B cell (primary cell): ENCODE measurements at regions not wholly inside any gene's neighbourhood (a gene's known extent, or its start where the extent isn't known, plus 50 kb on each side); places are given as distances from the start of the nearest gene placed in this dataset.

Experiments
- ATAC-seq: fragments of 200-7000 bp; cut with Tn5 transposase; one replicate; pipeline ENCODE4 v1.10.0; 2021; ENCODE audit warnings: low read depth, mild to moderate bottlenecking, moderate number of reproducible peaks, moderate library complexity
- CTCF ChIA-PET: fragments of 350-600 bp; sonication (Branson Sonifier 250); formaldehyde crosslinking; loops from one replicate; lab custom pipeline; 2021; ENCODE audit warnings: antibody characterized with exemption, inconsistent platforms; lab: Charles Lee
- POLR2A ChIA-PET: fragments of 350-600 bp; sonication (Branson Sonifier 250); formaldehyde crosslinking; loops from one replicate; lab custom pipeline; 2021; ENCODE audit warnings: antibody characterized with exemption; lab: Charles Lee
- DNase-seq: peaks from one replicate; pipeline ENCODE4 v3.0.0; 2013
- H2AFZ ChIP-seq: 2 replicates; pipeline ENCODE4 v1.6.1; 2012; ENCODE audit warnings: mild to moderate bottlenecking, low read depth, low read length; ENCODE audit not compliant: insufficient read depth, poor library complexity, severe bottlenecking
- H3K27ac ChIP-seq, 2 donors: 1 replicate in 1 of 2; 2 replicates in 1 of 2; pipeline ENCODE4 v1.5.1; 2012 to 2013; ENCODE audit warnings: low read length in 2 of 2, mild to moderate bottlenecking in 2 of 2, moderate library complexity in 1 of 2
- H3K27me3 ChIP-seq, 4 experiments: fragments of 200-600 bp in 1 of 4; sonication (generic) in 1 of 4; replicated peaks in 1 of 4; 1 replicate in 2 of 4; 2 replicates in 2 of 4; pipeline versions ENCODE4 v1.6.1 to v1.7.0; 2013 to 2016; ENCODE audit warnings: low read length in 3 of 4, mild to moderate bottlenecking in 2 of 4, mixed read lengths in 1 of 4, moderate library complexity in 1 of 4; ENCODE audit not compliant: insufficient read depth in 4 of 4, control insufficient read depth in 3 of 4; ENCODE audit errors: control extremely low read depth in 1 of 4
- H3K36me3 ChIP-seq, 2 experiments: replicated peaks in 1 of 2; 1 replicate in 1 of 2; 2 replicates in 1 of 2; pipeline versions ENCODE4 v1.6.1 to v1.7.1; 2013; ENCODE audit warnings: low read length in 1 of 2; ENCODE audit not compliant: insufficient read depth in 2 of 2, control insufficient read depth in 1 of 2; ENCODE audit errors: control extremely low read depth in 1 of 2, extremely low read depth in 1 of 2
- H3K4me1 ChIP-seq, 2 donors: fragments of 200-600 bp in 1 of 2; sonication (generic) in 1 of 2; 1 replicate in 1 of 2; 2 replicates in 1 of 2; pipeline versions ENCODE4 v1.5.1 to v1.6.1; 2013 to 2017; ENCODE audit warnings: low read length in 2 of 2; ENCODE audit not compliant: control insufficient read depth in 2 of 2, insufficient read depth in 2 of 2
- H3K4me2 ChIP-seq: replicated peaks from 2 replicates; pipeline ENCODE3; 2012; ENCODE audit warnings: mild to moderate bottlenecking, low read depth, low read length; ENCODE audit not compliant: poor library complexity, severe bottlenecking
- H3K4me3 ChIP-seq, 5 experiments: fragments of 200-600 bp in 1 of 5; sonication (generic) in 1 of 5; 1 replicate in 3 of 5; 2 replicates in 2 of 5; pipeline versions ENCODE4 v1.5.1 to v1.7.0; 2011 to 2016; ENCODE audit warnings: low read length in 4 of 5, mild to moderate bottlenecking in 4 of 5, low read depth in 2 of 5, control low read depth in 1 of 5, moderate library complexity in 1 of 5; ENCODE audit not compliant: insufficient read depth in 1 of 5; ENCODE audit errors: control extremely low read depth in 1 of 5, extremely low read depth in 1 of 5
- H3K79me2 ChIP-seq: fragments of 200-600 bp; sonication (generic); one replicate; pipeline ENCODE4 v1.6.0; 2016; ENCODE audit warnings: low read length; ENCODE audit not compliant: control insufficient read depth, insufficient read depth
- H3K9ac ChIP-seq: fragments of 200-600 bp; sonication (generic); 2 replicates; pipeline ENCODE4 v1.6.1; 2017; ENCODE audit warnings: mild to moderate bottlenecking, low read length, moderate library complexity
- H3K9me3 ChIP-seq, 3 donors: one replicate each; pipeline versions ENCODE4 v1.6.1 to v1.7.1; 2013; ENCODE audit warnings: low read length in 2 of 3; ENCODE audit not compliant: control insufficient read depth in 2 of 3, insufficient read depth in 1 of 3; ENCODE audit errors: control extremely low read depth in 1 of 3
- H4K20me1 ChIP-seq: 2 replicates; pipeline ENCODE4 v1.6.0; 2012; ENCODE audit warnings: mild to moderate bottlenecking, low read length; ENCODE audit not compliant: insufficient read depth, control insufficient read depth, poor library complexity, severe bottlenecking
- H3K27ac Mint-ChIP-seq: one replicate; pipeline ENCODE4 v1.8.0; 2021; ENCODE audit warnings: mixed read lengths
- H3K27me3 Mint-ChIP-seq: one replicate; pipeline ENCODE4 v1.8.0; 2021; ENCODE audit warnings: mixed read lengths
- H3K4me1 Mint-ChIP-seq: one replicate; pipeline ENCODE4 v1.8.0; 2021; ENCODE audit warnings: mixed read lengths
- H3K4me3 Mint-ChIP-seq: one replicate; pipeline ENCODE4 v1.8.0; 2021; ENCODE audit warnings: mixed read lengths
- H3K9me3 Mint-ChIP-seq: one replicate; pipeline ENCODE4 v1.8.0; 2022; ENCODE audit warnings: mixed read lengths; ENCODE audit not compliant: insufficient read depth
- CTCF ChIP-seq: fragments of 200-600 bp; IDR thresholded peaks from one replicate; pipeline ENCODE4 v1.8.0; 2022; ENCODE audit warnings: antibody characterized with exemption, mild to moderate bottlenecking
- EZH2 ChIP-seq: IDR thresholded peaks from 2 replicates; pipeline ENCODE4 v1.6.1; 2012; ENCODE audit warnings: borderline replicate concordance, low read depth, mild to moderate bottlenecking, moderate library complexity, low read length; ENCODE audit not compliant: insufficient read depth, poor library complexity, severe bottlenecking
- WGBS: methylation state at CpG from one replicate; pipeline ENCODE4 v1.1.5; 2013; ENCODE audit warnings: missing lambda C conversion rate; ENCODE audit not compliant: insufficient coverage; 5-methylcytosine and 5-hydroxymethylcytosine counted together
- intact Hi-C: fragments of 100-400 bp; cut with micrococcal nuclease; formaldehyde crosslinking; loops from one replicate; pipeline ENCODE4 v1.10.0; 2022

GRCh38 chr6:4287372-4287771 is 152.0 kb upstream of the ECI2 start:
- H3K27me3 Mint-ChIP-seq: peaks cover 29% of the 10 kb centered on the region
- 93% methylated on average over 7 of the region's 7 CpGs for WGBS
- no peak for ATAC-seq
- ChIA-PET POLR2A (no interaction called here), CTCF (no interaction called here)
- no peak overlapping the region for H3K4me3 ChIP-seq
- H3K79me2 ChIP-seq: no peaks in the 10 kb centered on the region
- H3K27ac Mint-ChIP-seq: no peak overlapping the region
- no peak overlapping the region for H3K4me3 Mint-ChIP-seq
- no peaks in the 10 kb centered on the region for H4K20me1 ChIP-seq
- no peaks in the 10 kb centered on the region for H3K9me3 ChIP-seq
- H3K9ac ChIP-seq: no peak overlapping the region
- TF ChIP-seq EZH2 (no peak), CTCF (no peak)
- no peak for DNase-seq
- intact Hi-C loops: no loop called here
- H3K4me2 ChIP-seq: no peak overlapping the region
- H2AFZ ChIP-seq: no peak overlapping the region
- peaks cover 3 to 5% of the 10 kb centered on the region in 2 donors for H3K4me1 ChIP-seq
- H3K36me3 ChIP-seq: no peaks in the 10 kb centered on the region
- H3K4me1 Mint-ChIP-seq: peaks cover 4% of the 10 kb centered on the region
- peaks cover 0 to 20% (median 1%) of the 10 kb centered on the region in 4 experiments for H3K27me3 ChIP-seq
- no peak overlapping the region for H3K27ac ChIP-seq
- no peaks in the 10 kb centered on the region for H3K9me3 Mint-ChIP-seq

- H3K27me3 ChIP-seq: peaks cover 0 to 33% (median 6%) of the 10 kb centered on the region in 4 experiments
- no peaks in the 10 kb centered on the region for H3K9me3 ChIP-seq
- Mint-ChIP-seq H3K27ac (no peak overlapping the region), H3K9me3 (no peaks in the 10 kb centered on the region), H3K4me3 (no peak overlapping the region), H3K27me3 (peaks cover 26% of the 10 kb centered on the region), H3K4me1 (peaks cover 14% of the 10 kb centered on the region)
- DNase-seq: no peak
- intact Hi-C loops: loop anchor here (1.0 to 5.0 kb wide), 4 partner anchors 125 to 720 kb away; partner anchors contain the start of gene CDYL
- no peak for TF ChIP-seq CTCF
- no peak for TF ChIP-seq EZH2
- no peak overlapping the region for H3K4me2 ChIP-seq
- H2AFZ ChIP-seq: no peak overlapping the region
- H3K36me3 ChIP-seq: no peaks in the 10 kb centered on the region
- H3K9ac ChIP-seq: no peak overlapping the region
- no peaks in the 10 kb centered on the region for H4K20me1 ChIP-seq
- no peak overlapping the region for H3K4me3 ChIP-seq
- no peak for ATAC-seq
- H3K4me1 ChIP-seq: peaks cover 9 to 16% of the 10 kb centered on the region in 2 donors
- H3K79me2 ChIP-seq: no peaks in the 10 kb centered on the region
- 94% methylated on average over 2 of the region's 4 CpGs for WGBS
- CTCF ChIA-PET: interaction anchor here (0.7 to 4.8 kb wide), 5 partner anchors 32 to 653 kb away, joined by 3 to 36 read pairs (median 4); no protein-coding TSS in a partner anchor
- H3K27ac ChIP-seq: no peak overlapping the region
- POLR2A ChIA-PET: no interaction called here
Measured at GRCh38 chr6:4282926-4283325, 147.6 kb upstream of the ECI2 start.
